HG03280 (cell line): ENCODE measurements at regions not wholly inside any gene's neighbourhood (a gene's known extent, or its start where the extent isn't known, plus 50 kb on each side); places are given as distances from the start of the nearest gene placed in this dataset.

ENCODE experiments used
- ATAC-seq: cut with Tn5 transposase; IDR thresholded peaks from one replicate; pipeline ENCODE4 v1.9.1; 2021; ENCODE audit warnings: mild to moderate bottlenecking, moderate library complexity; ENCODE audit not compliant: unreplicated experiment

- ATAC-seq = no peak
These were observed 87.1 kb upstream of the IPO9 start for GRCh38 chr1:201741763-201742342.

- no peak for ATAC-seq
These were observed 86.5 kb upstream of the IPO9 start for GRCh38 chr1:201742476-201742875.

GRCh38 chr1:201742955-201743805 lies 85.8 kb upstream of the IPO9 start:
- ATAC-seq = no peak

GRCh38 chr1:201745023-201745422 lies 83.9 kb upstream of the IPO9 start:
- no peak for ATAC-seq

GRCh38 chr1:201746156-201746555 lies 82.8 kb upstream of the IPO9 start:
- no peak for ATAC-seq

GRCh38 chr1:201747261-201747660 lies 81.7 kb upstream of the IPO9 start:
- ATAC-seq = no peak

GRCh38 chr1:201748335-201748734 lies 80.6 kb upstream of the IPO9 start:
- no peak for ATAC-seq

GRCh38 chr1:201749059-201749690 lies 79.8 kb upstream of the IPO9 start:
- no peak for ATAC-seq

- ATAC-seq = no peak
These were observed 78.8 kb upstream of the IPO9 start for GRCh38 chr1:201750120-201750519.

- ATAC-seq = no peak
These were observed 78.0 kb upstream of the IPO9 start for GRCh38 chr1:201750934-201751333.

- ATAC-seq = no peak
These were observed 77.1 kb upstream of the IPO9 start for GRCh38 chr1:201751872-201752271.

GRCh38 chr1:201752333-201752732 lies 76.6 kb upstream of the IPO9 start:
- no peak for ATAC-seq

- ATAC-seq = no peak
These were observed 75.5 kb upstream of the IPO9 start for GRCh38 chr1:201753492-201753891.

GRCh38 chr1:201754353-201754752 lies 74.6 kb upstream of the IPO9 start:
- ATAC-seq = no peak

- ATAC-seq = no peak
These were observed 73.8 kb upstream of the IPO9 start for GRCh38 chr1:201755200-201755599.

- no peak for ATAC-seq
These were observed 72.6 kb upstream of the IPO9 start for GRCh38 chr1:201756406-201756805.

- ATAC-seq = no peak
These were observed 70.4 kb upstream of the IPO9 start for GRCh38 chr1:201758499-201759050.

GRCh38 chr1:201759194-201759815 lies 69.7 kb upstream of the IPO9 start:
- ATAC-seq = no peak

GRCh38 chr1:201760516-201760915 lies 68.4 kb upstream of the IPO9 start:
- no peak for ATAC-seq

- ATAC-seq = no peak
These were observed 67.8 kb upstream of the IPO9 start for GRCh38 chr1:201761178-201761577.

GRCh38 chr1:201761871-201762270 lies 67.1 kb upstream of the IPO9 start:
- ATAC-seq = no peak
